ENCODE measurements at regions not wholly inside any gene's neighbourhood (a gene's known extent, or its start where the extent isn't known, plus 50 kb on each side); places are given as distances from the start of the nearest gene placed in this dataset.

- TF ChIP-seq CTCF (IDR thresholded peaks at IDR 0.05) = no peak
- TF ChIP-seq TCF7L2 (IDR thresholded peaks at IDR 0.05; ENCODE audit: low read depth, low read length) = no peak
- TF ChIP-seq REST (IDR thresholded peaks at IDR 0.05; ENCODE audit: insufficient read depth in 1 of 2, low read depth in 2 of 2, low read length in 1 of 2) = no peak
- no peak for TF ChIP-seq SIN3A (IDR thresholded peaks at IDR 0.05; ENCODE audit: borderline replicate concordance, insufficient read depth, low read depth, low read length)
Observed at GRCh38 chr5:135671966-135672365, 93.2 kb upstream of the CXCL14 start.

Data from Panc1 (cell line).